ENCODE measurements at regions not wholly inside any gene's neighbourhood (a gene's known extent, or its start where the extent isn't known, plus 50 kb on each side); places are given as distances from the start of the nearest gene placed in this dataset.
A peak's percentile ranks its signal among the peaks of the same experiment; 100 is the strongest.

DNA sequence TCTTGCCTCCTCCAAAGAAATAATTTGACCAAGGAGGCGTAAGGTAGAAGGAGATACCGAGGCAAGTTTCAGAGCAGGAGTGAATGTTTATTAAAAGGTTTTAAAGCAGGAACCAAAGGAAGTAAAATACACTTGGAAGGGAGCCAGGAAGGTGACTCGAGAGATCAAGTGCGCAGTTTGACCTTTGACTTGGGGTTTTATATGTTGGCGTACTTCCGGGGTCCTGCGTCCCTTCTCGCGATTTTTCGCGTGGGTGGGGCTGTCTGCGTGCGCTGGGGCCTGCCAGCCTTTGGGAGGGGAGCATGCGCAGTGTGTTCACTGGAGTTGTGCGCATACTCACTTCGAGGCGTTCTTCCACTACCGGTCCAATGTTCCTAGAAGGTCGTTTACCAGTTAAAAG lies 166.0 kb upstream of the IRX2 start:
- no peak overlapping the region for H3K27ac Mint-ChIP-seq (ENCODE audit: unreplicated experiment)
- H3K9me3 Mint-ChIP-seq (ENCODE audit: unreplicated experiment) = peaks cover 46% of the 10 kb centered on the region
- no peaks in the 10 kb centered on the region for H3K4me1 Mint-ChIP-seq (ENCODE audit: unreplicated experiment)
- DNase-seq (ENCODE audit: extremely low spot score, unreplicated experiment) = peak; percentile 69
- TF ChIP-seq, protein P1, sequence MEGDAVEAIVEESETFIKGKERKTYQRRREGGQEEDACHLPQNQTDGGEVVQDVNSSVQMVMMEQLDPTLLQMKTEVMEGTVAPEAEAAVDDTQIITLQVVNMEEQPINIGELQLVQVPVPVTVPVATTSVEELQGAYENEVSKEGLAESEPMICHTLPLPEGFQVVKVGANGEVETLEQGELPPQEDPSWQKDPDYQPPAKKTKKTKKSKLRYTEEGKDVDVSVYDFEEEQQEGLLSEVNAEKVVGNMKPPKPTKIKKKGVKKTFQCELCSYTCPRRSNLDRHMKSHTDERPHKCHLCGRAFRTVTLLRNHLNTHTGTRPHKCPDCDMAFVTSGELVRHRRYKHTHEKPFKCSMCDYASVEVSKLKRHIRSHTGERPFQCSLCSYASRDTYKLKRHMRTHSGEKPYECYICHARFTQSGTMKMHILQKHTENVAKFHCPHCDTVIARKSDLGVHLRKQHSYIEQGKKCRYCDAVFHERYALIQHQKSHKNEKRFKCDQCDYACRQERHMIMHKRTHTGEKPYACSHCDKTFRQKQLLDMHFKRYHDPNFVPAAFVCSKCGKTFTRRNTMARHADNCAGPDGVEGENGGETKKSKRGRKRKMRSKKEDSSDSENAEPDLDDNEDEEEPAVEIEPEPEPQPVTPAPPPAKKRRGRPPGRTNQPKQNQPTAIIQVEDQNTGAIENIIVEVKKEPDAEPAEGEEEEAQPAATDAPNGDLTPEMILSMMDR (IDR thresholded peaks at IDR 0.05) = no peak
- no peaks in the 10 kb centered on the region for H3K36me3 Mint-ChIP-seq (ENCODE audit: unreplicated experiment)
- H3K4me3 Mint-ChIP-seq (ENCODE audit: unreplicated experiment) = no peak overlapping the region
- H3K27me3 Mint-ChIP-seq (ENCODE audit: unreplicated experiment) = no peaks in the 10 kb centered on the region

DNA sequence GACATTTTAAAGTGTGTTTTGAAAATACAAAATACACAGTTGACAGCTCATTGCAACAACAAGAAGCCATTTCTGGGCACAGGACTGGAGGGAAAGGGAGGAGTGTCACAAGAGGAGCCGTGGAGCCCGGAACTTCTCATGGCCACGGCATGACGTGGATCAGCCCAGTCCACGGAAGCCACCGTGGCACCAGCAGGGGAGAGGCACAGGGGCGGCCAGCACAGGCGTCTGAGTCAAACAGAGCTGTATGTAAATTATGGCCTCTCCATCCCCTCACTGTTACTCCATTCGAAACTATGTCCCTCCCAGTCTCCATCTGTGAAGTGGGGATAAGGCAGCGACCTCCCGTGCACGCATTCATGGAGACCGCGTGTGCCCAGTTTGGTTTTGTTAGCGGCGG lies 165.6 kb upstream of the IRX2 start:
- TF ChIP-seq, protein P1 (IDR thresholded peaks at IDR 0.05) = no peak
- Mint-ChIP-seq H3K4me3 (ENCODE audit: unreplicated experiment) (no peak overlapping the region), H3K27ac (ENCODE audit: unreplicated experiment) (no peak overlapping the region), H3K27me3 (ENCODE audit: unreplicated experiment) (no peaks in the 10 kb centered on the region), H3K4me1 (ENCODE audit: unreplicated experiment) (no peaks in the 10 kb centered on the region), H3K9me3 (ENCODE audit: unreplicated experiment) (peaks cover 49% of the 10 kb centered on the region), H3K36me3 (ENCODE audit: unreplicated experiment) (no peaks in the 10 kb centered on the region)
- peak; percentile 69 for DNase-seq (ENCODE audit: extremely low spot score, unreplicated experiment)

DNA sequence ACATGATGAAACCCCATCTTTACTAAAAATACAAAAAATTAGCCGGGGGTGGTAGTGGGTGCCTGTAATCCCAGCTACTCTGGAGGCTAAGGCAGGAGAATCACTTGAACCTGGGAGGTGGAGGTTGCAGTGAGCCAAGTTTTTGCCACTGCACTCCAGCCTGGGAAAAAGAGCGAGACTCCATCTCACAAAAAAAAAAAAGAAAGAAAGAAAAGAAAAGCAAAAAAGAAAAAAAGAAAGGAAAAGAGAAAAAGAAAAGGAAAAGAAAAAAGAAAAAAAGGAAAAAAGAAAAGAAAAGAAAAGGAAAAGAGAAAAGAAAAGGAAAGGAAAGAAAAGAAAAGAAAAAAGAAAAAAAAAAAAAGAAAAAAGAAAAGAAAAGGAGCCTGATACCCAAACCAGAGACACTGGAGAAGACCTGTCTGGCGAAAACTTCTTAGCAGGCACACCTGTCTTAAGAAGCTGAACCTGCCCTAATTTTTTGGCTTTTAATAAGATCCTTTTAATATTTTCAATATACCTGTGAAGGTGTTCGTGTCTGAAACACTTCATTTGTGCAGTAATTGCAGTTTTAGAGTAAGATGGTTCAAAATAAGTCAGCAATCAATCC lies 164.7 kb upstream of the IRX2 start:
- Mint-ChIP-seq H3K27me3 (ENCODE audit: unreplicated experiment) (no peaks in the 10 kb centered on the region), H3K36me3 (ENCODE audit: unreplicated experiment) (no peaks in the 10 kb centered on the region), H3K27ac (ENCODE audit: unreplicated experiment) (no peak overlapping the region), H3K4me1 (ENCODE audit: unreplicated experiment) (no peaks in the 10 kb centered on the region), H3K9me3 (ENCODE audit: unreplicated experiment) (peaks cover 56% of the 10 kb centered on the region), H3K4me3 (ENCODE audit: unreplicated experiment) (no peak overlapping the region)
- DNase-seq (ENCODE audit: extremely low spot score, unreplicated experiment) = no peak
- TF ChIP-seq, protein P1 (IDR thresholded peaks at IDR 0.05) = no peak

DNA sequence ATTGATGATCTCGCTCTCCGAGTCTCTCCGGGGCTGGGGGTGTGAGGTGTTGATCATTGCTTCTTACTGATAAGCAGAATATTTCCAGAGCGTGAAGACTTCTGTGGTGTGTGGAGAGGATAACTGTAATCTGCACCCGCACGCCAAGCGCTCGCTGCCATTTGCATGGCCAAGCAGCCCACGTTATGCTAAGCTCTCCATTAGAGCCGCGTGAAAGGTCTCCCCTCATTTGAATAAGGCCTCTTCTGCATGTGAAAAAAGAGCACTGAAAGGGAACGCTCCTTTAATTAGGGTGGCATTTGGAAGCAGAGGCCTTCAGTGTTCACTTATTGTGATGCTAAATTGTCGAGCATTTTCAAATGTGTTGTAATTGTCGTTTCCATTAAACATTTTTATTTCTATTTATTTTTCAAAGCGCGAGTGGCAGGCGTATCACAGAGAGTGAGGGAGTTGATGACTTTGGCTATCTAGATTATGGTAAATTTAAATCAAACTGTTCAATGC lies 163.6 kb upstream of the IRX2 start:
- H3K9me3 Mint-ChIP-seq (ENCODE audit: unreplicated experiment) = peaks cover 49% of the 10 kb centered on the region

DNA sequence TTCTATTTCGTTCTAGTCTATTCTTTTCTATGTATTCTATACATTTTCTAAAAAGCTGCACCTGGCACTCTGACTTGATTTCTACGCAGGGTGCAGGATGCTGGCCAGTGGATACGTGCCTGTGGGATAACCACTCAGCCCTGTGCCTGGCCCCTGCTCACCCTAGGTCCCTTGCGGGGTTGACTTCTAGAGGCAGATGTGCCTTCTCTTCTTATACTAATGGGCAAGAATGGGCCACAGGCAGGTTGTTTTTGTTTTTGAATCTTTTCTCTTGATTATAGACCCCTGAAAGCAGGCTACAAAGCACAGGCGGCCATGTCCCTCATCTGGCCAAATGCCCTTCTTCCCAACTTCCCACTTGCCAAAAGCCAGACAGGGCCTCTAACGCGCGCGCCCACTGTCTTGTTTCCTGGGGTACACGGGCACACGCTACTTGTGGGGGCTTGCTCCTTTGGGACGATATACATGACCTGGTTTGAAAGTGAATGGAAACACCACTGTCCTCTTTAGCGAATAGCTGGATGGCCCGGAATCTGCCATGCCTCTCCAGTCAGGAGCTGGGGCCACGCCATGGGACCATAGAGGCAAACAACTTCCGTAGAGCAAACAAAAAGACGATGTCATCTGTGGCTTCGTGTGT lies 162.7 kb upstream of the IRX2 start:
- Mint-ChIP-seq H3K4me3 (ENCODE audit: unreplicated experiment) (no peak overlapping the region), H3K27ac (ENCODE audit: unreplicated experiment) (no peak overlapping the region), H3K4me1 (ENCODE audit: unreplicated experiment) (no peaks in the 10 kb centered on the region), H3K9me3 (ENCODE audit: unreplicated experiment) (peaks cover 47% of the 10 kb centered on the region), H3K27me3 (ENCODE audit: unreplicated experiment) (no peaks in the 10 kb centered on the region), H3K36me3 (ENCODE audit: unreplicated experiment) (no peaks in the 10 kb centered on the region)
- TF ChIP-seq, protein P1 (IDR thresholded peaks at IDR 0.05) = no peak
- DNase-seq (ENCODE audit: extremely low spot score, unreplicated experiment) = peak; percentile 70

More for the DNA sequence above, 163.6 kb upstream of the IRX2 start:
- TF ChIP-seq, protein P1 (IDR thresholded peaks at IDR 0.05) = no peak
- peak; percentile 56 for DNase-seq (ENCODE audit: extremely low spot score, unreplicated experiment)
- no peak overlapping the region for H3K27ac Mint-ChIP-seq (ENCODE audit: unreplicated experiment)
- H3K4me1 Mint-ChIP-seq (ENCODE audit: unreplicated experiment) = no peaks in the 10 kb centered on the region
- H3K4me3 Mint-ChIP-seq (ENCODE audit: unreplicated experiment) = no peak overlapping the region
- H3K36me3 Mint-ChIP-seq (ENCODE audit: unreplicated experiment) = no peaks in the 10 kb centered on the region
- H3K27me3 Mint-ChIP-seq (ENCODE audit: unreplicated experiment) = no peaks in the 10 kb centered on the region
